Adrenal gland (tissue), 5 donors: ENCODE measurements at regions not wholly inside any gene's neighbourhood (a gene's known extent, or its start where the extent isn't known, plus 50 kb on each side); places are given as distances from the start of the nearest gene placed in this dataset.

Experiments
- POLR2A ChIP-seq, 2 donors: fragments of 450-650 bp; IDR thresholded peaks; one replicate each; pipeline ENCODE4 v1.6.1; 2017; ENCODE audit warnings: antibody characterized with exemption in 2 of 2, mild to moderate bottlenecking in 2 of 2, moderate library complexity in 1 of 2
- TF ChIP-seq, protein P1 (sequence below), 6 experiments: fragments of 450-650 bp in 4 of 6; fragments of 200-600 bp in 2 of 6; sonication (generic) in 1 of 6; IDR thresholded peaks; 1 replicate in 5 of 6; 2 replicates in 1 of 6; pipeline versions ENCODE4 v1.5.1 to v1.8.0; 2016 to 2021; ENCODE audit warnings: antibody characterized with exemption in 6 of 6, mild to moderate bottlenecking in 2 of 6, moderate library complexity in 1 of 6
- donor health status: DM: no; HTN: no; CAD: no.

DNA sequence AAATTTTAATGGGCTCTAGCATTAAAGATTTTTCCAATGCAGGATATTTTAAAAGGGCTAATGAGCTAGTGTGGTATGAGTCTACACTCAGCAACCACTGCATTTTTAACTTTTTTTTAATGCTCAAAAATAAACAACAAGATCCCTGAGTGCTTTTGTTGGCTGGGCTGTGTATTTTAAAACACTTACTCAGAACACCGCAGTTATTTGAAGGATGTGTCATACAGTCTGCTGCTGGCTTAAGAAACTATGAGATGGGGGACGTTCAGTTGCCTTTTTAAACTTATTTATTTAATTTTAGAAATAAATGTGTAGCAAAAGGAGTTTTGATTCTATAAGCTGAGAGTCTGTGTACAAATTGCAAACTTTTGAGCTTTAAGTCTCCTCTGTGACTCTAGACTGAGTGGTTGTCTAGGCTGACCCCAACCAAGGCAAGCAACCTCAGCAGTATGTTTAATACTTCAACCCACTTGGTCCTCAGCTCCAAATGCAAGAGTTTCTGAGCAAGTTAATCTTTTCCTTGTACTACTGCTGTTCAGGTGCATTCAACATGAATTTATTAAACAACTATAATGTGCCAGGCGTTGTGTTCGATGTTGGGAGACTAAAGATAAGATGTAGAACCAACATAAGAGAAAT is 278.6 kb upstream of the DIPK2B start:
- TF ChIP-seq, protein P1, sequence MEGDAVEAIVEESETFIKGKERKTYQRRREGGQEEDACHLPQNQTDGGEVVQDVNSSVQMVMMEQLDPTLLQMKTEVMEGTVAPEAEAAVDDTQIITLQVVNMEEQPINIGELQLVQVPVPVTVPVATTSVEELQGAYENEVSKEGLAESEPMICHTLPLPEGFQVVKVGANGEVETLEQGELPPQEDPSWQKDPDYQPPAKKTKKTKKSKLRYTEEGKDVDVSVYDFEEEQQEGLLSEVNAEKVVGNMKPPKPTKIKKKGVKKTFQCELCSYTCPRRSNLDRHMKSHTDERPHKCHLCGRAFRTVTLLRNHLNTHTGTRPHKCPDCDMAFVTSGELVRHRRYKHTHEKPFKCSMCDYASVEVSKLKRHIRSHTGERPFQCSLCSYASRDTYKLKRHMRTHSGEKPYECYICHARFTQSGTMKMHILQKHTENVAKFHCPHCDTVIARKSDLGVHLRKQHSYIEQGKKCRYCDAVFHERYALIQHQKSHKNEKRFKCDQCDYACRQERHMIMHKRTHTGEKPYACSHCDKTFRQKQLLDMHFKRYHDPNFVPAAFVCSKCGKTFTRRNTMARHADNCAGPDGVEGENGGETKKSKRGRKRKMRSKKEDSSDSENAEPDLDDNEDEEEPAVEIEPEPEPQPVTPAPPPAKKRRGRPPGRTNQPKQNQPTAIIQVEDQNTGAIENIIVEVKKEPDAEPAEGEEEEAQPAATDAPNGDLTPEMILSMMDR (IDR thresholded peaks at IDR 0.05): no peak
- no peak for TF ChIP-seq POLR2A (IDR thresholded peaks at IDR 0.05)
